GM18508 (cell line): ENCODE measurements at regions not wholly inside any gene's neighbourhood (a gene's known extent, or its start where the extent isn't known, plus 50 kb on each side); places are given as distances from the start of the nearest gene placed in this dataset.

ENCODE experiments used
- ATAC-seq: cut with Tn5 transposase; IDR thresholded peaks from one replicate; pipeline ENCODE4 v1.9.1; 2021; ENCODE audit warnings: moderate number of reproducible peaks; ENCODE audit not compliant: insufficient read depth, unreplicated experiment

- ATAC-seq = no peak
Measured at GRCh38 chr9:1619915-1620710, 395.0 kb upstream of the SMARCA2 start.

- ATAC-seq = no peak
Measured at GRCh38 chr9:1637401-1637800, 377.7 kb upstream of the SMARCA2 start.

- ATAC-seq = no peak
Measured at GRCh38 chr9:1639166-1639565, 376.0 kb upstream of the SMARCA2 start.

GRCh38 chr9:1647776-1648175 lies 367.4 kb upstream of the SMARCA2 start:
- ATAC-seq = no peak

- ATAC-seq = no peak
Measured at GRCh38 chr9:1653282-1653681, 361.9 kb upstream of the SMARCA2 start.

- ATAC-seq = no peak
Measured at GRCh38 chr9:1658661-1659362, 356.3 kb upstream of the SMARCA2 start.

- ATAC-seq = no peak
Measured at GRCh38 chr9:1659363-1659690, 355.8 kb upstream of the SMARCA2 start.

GRCh38 chr9:1668441-1668840 lies 346.7 kb upstream of the SMARCA2 start:
- ATAC-seq = no peak

GRCh38 chr9:1673300-1673699 lies 341.8 kb upstream of the SMARCA2 start:
- ATAC-seq = no peak

GRCh38 chr9:1676771-1677170 lies 338.4 kb upstream of the SMARCA2 start:
- no peak for ATAC-seq

- no peak for ATAC-seq
Measured at GRCh38 chr9:1683951-1684350, 331.2 kb upstream of the SMARCA2 start.

- no peak for ATAC-seq
Measured at GRCh38 chr9:1698991-1699390, 316.2 kb upstream of the SMARCA2 start.

- no peak for ATAC-seq
Measured at GRCh38 chr9:1701113-1701512, 314.0 kb upstream of the SMARCA2 start.

GRCh38 chr9:1702701-1703100 lies 312.4 kb upstream of the SMARCA2 start:
- no peak for ATAC-seq

- no peak for ATAC-seq
Measured at GRCh38 chr9:1707291-1707690, 307.9 kb upstream of the SMARCA2 start.

- no peak for ATAC-seq
Measured at GRCh38 chr9:1708219-1708618, 306.9 kb upstream of the SMARCA2 start.

GRCh38 chr9:1709347-1709746 lies 305.8 kb upstream of the SMARCA2 start:
- no peak for ATAC-seq

- ATAC-seq = no peak
Measured at GRCh38 chr9:1712861-1713450, 302.2 kb upstream of the SMARCA2 start.

- ATAC-seq = no peak
Measured at GRCh38 chr9:1713841-1714240, 301.3 kb upstream of the SMARCA2 start.

- ATAC-seq = no peak
Measured at GRCh38 chr9:1717882-1718281, 297.3 kb upstream of the SMARCA2 start.

- no peak for ATAC-seq
Measured at GRCh38 chr9:1718836-1719235, 296.3 kb upstream of the SMARCA2 start.

GRCh38 chr9:1721196-1721595 lies 294.0 kb upstream of the SMARCA2 start:
- no peak for ATAC-seq
